ENCODE measurements at regions not wholly inside any gene's neighbourhood (a gene's known extent, or its start where the extent isn't known, plus 50 kb on each side); places are given as distances from the start of the nearest gene placed in this dataset.

DNA sequence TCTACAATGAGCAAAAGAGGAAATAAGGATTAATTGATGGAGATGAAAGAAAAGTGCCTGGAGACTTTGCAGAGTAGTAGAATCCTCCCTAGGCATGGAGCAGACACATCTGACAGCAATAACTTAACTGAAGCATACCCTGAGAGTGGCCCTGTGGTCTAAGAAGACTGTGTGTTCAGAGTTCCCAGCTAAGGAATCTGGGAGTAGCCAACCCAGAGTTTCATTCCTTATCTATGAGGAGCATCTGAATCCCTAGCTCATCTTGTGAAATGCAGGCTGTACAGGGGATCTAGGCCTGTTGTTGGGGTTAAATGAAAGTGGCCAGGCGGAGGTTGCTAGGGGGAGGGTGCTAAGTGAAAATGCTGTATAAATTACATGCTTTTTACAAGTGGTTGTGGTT, 233.1 kb upstream of the FBXL7 start:
- Histone ChIP-seq H3K4me2 (ENCODE audit: low read length) (no peak overlapping the region), H3K36me3 (ENCODE audit: control insufficient read depth, insufficient read depth, low read length) (no peaks in the 10 kb centered on the region), H3K9ac (no peak overlapping the region), H3K4me1 (no peaks in the 10 kb centered on the region), H3K4me3 (ENCODE audit: low read depth, low read length) (no peak overlapping the region), H3K79me2 (no peaks in the 10 kb centered on the region), H3K27ac (no peak overlapping the region), H3K27me3 (ENCODE audit: control insufficient read depth, insufficient read depth, low read length) (no peaks in the 10 kb centered on the region), H3K9me3 (ENCODE audit: control insufficient read depth, low read length) (no peaks in the 10 kb centered on the region), H2AFZ (no peak overlapping the region)
- TF ChIP-seq, protein P1, sequence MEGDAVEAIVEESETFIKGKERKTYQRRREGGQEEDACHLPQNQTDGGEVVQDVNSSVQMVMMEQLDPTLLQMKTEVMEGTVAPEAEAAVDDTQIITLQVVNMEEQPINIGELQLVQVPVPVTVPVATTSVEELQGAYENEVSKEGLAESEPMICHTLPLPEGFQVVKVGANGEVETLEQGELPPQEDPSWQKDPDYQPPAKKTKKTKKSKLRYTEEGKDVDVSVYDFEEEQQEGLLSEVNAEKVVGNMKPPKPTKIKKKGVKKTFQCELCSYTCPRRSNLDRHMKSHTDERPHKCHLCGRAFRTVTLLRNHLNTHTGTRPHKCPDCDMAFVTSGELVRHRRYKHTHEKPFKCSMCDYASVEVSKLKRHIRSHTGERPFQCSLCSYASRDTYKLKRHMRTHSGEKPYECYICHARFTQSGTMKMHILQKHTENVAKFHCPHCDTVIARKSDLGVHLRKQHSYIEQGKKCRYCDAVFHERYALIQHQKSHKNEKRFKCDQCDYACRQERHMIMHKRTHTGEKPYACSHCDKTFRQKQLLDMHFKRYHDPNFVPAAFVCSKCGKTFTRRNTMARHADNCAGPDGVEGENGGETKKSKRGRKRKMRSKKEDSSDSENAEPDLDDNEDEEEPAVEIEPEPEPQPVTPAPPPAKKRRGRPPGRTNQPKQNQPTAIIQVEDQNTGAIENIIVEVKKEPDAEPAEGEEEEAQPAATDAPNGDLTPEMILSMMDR (IDR thresholded peaks at IDR 0.05) = no peak

GRCh38 chr5:15266229-15266628, 233.8 kb upstream of the FBXL7 start:
- H3K9me3 ChIP-seq (ENCODE audit: control insufficient read depth, low read length) = no peaks in the 10 kb centered on the region
- TF ChIP-seq, protein P1 (IDR thresholded peaks at IDR 0.05) = no peak

GRCh38 chr5:15263942-15264341, 236.0 kb upstream of the FBXL7 start:
- H3K4me3 ChIP-seq (ENCODE audit: low read depth, low read length) = no peak overlapping the region
- H2AFZ ChIP-seq = no peak overlapping the region
- H3K9ac ChIP-seq = no peak overlapping the region
- no peak overlapping the region for H3K4me2 ChIP-seq (ENCODE audit: low read length)
- H3K27ac ChIP-seq = no peak overlapping the region
- H3K27me3 ChIP-seq (ENCODE audit: control insufficient read depth, insufficient read depth, low read length) = no peaks in the 10 kb centered on the region
- H3K4me1 ChIP-seq = no peaks in the 10 kb centered on the region
- H3K36me3 ChIP-seq (ENCODE audit: control insufficient read depth, insufficient read depth, low read length) = no peaks in the 10 kb centered on the region
- TF ChIP-seq, protein P1 (IDR thresholded peaks at IDR 0.05) = no peak
- no peaks in the 10 kb centered on the region for H3K79me2 ChIP-seq
- H3K9me3 ChIP-seq (ENCODE audit: control insufficient read depth, low read length) = no peaks in the 10 kb centered on the region

More at GRCh38 chr5:15266229-15266628, 233.8 kb upstream of the FBXL7 start:
- no peaks in the 10 kb centered on the region for H3K27me3 ChIP-seq (ENCODE audit: control insufficient read depth, insufficient read depth, low read length)
- no peaks in the 10 kb centered on the region for H3K4me1 ChIP-seq
- no peaks in the 10 kb centered on the region for H3K36me3 ChIP-seq (ENCODE audit: control insufficient read depth, insufficient read depth, low read length)
- H3K4me2 ChIP-seq (ENCODE audit: low read length) = no peak overlapping the region
- no peak overlapping the region for H3K9ac ChIP-seq
- no peak overlapping the region for H3K4me3 ChIP-seq (ENCODE audit: low read depth, low read length)
- H2AFZ ChIP-seq = no peak overlapping the region
- H3K79me2 ChIP-seq = no peaks in the 10 kb centered on the region
- no peak overlapping the region for H3K27ac ChIP-seq

DNA sequence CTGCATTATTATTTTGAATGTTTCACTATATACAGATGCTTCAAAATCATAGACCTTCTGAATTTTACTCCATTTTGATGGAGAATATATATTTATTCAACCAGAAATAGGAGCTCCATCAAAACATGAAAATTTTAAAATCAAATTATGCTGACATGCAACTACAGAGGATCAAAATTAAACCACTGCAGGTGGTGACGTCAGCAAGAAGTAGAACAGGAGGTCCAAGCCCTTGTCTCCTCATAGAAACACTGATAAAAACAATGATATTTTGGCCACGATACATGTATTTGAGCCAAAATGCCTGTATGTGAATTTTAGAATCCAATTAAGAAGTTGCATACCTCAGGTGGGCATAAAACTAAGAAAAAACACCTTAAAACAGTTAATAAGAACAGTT, 236.6 kb upstream of the FBXL7 start:
- Histone ChIP-seq H3K36me3 (ENCODE audit: control insufficient read depth, insufficient read depth, low read length) (no peaks in the 10 kb centered on the region), H3K9ac (no peak overlapping the region), H3K27ac (no peak overlapping the region), H3K4me3 (ENCODE audit: low read depth, low read length) (no peak overlapping the region), H3K79me2 (no peaks in the 10 kb centered on the region), H3K9me3 (ENCODE audit: control insufficient read depth, low read length) (no peaks in the 10 kb centered on the region), H3K4me2 (ENCODE audit: low read length) (no peak overlapping the region), H3K4me1 (no peaks in the 10 kb centered on the region), H2AFZ (no peak overlapping the region), H3K27me3 (ENCODE audit: control insufficient read depth, insufficient read depth, low read length) (no peaks in the 10 kb centered on the region)
- TF ChIP-seq, protein P1 (IDR thresholded peaks at IDR 0.05) = no peak

- Histone ChIP-seq H3K4me3 (ENCODE audit: low read depth, low read length) (no peak overlapping the region), H3K36me3 (ENCODE audit: control insufficient read depth, insufficient read depth, low read length) (no peaks in the 10 kb centered on the region), H3K9me3 (ENCODE audit: control insufficient read depth, low read length) (no peaks in the 10 kb centered on the region), H3K4me1 (no peaks in the 10 kb centered on the region), H3K4me2 (ENCODE audit: low read length) (no peak overlapping the region), H3K27me3 (ENCODE audit: control insufficient read depth, insufficient read depth, low read length) (no peaks in the 10 kb centered on the region), H3K27ac (no peak overlapping the region), H3K9ac (no peak overlapping the region), H3K79me2 (no peaks in the 10 kb centered on the region), H2AFZ (no peak overlapping the region)
- TF ChIP-seq, protein P1 (IDR thresholded peaks at IDR 0.05) = no peak
Observed at GRCh38 chr5:15261269-15261995, 238.5 kb upstream of the FBXL7 start.
